GM12865 (cell line): ENCODE measurements at regions not wholly inside any gene's neighbourhood (a gene's known extent, or its start where the extent isn't known, plus 50 kb on each side); places are given as distances from the start of the nearest gene placed in this dataset.

ENCODE experiments used
- DNase-seq: peaks from one replicate; pipeline ENCODE4 v3.0.0; 2010; ENCODE audit warnings: low read depth
- H3K4me3 ChIP-seq: 2 replicates; pipeline ENCODE4 v1.5.1; 2011; ENCODE audit warnings: mild to moderate bottlenecking, low read depth, low read length, control low read depth
- TF ChIP-seq, protein P1 (sequence below): IDR thresholded peaks from 2 replicates; pipeline ENCODE4 v1.5.1; 2011; ENCODE audit warnings: low read length, control low read depth, low read depth, inconsistent platforms; ENCODE audit not compliant: insufficient read depth; ENCODE audit errors: missing control alignments

- no peak for DNase-seq
- TF ChIP-seq, protein P1, sequence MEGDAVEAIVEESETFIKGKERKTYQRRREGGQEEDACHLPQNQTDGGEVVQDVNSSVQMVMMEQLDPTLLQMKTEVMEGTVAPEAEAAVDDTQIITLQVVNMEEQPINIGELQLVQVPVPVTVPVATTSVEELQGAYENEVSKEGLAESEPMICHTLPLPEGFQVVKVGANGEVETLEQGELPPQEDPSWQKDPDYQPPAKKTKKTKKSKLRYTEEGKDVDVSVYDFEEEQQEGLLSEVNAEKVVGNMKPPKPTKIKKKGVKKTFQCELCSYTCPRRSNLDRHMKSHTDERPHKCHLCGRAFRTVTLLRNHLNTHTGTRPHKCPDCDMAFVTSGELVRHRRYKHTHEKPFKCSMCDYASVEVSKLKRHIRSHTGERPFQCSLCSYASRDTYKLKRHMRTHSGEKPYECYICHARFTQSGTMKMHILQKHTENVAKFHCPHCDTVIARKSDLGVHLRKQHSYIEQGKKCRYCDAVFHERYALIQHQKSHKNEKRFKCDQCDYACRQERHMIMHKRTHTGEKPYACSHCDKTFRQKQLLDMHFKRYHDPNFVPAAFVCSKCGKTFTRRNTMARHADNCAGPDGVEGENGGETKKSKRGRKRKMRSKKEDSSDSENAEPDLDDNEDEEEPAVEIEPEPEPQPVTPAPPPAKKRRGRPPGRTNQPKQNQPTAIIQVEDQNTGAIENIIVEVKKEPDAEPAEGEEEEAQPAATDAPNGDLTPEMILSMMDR, result no peak
- no peak overlapping the region for H3K4me3 ChIP-seq
Measured at GRCh38 chr21:18522181-18522972, 118.8 kb upstream of the TMPRSS15 start.

GRCh38 chr21:18524097-18524880 lies 120.7 kb upstream of the TMPRSS15 start:
- TF ChIP-seq, protein P1, result no peak
- DNase-seq, result no peak
- no peak overlapping the region for H3K4me3 ChIP-seq

DNA sequence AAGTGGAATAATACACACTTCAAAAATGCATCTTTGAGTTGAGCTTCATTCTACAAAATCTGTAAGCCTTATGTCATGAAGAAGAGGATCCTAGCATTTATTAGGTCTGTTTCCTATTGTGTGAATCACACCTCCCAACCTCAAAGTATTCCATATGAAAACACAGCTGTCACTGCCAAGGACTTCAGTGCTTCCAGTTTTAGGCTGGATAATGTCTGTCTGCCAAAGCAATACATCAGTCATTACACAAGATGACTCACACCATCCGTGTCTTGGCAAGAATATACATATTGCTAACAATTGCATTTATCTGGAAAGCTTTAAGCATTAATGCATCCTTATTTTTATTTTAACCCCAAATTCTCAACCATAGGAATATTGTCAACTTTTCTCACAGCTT lies 125.7 kb upstream of the TMPRSS15 start:
- no peak overlapping the region for H3K4me3 ChIP-seq
- TF ChIP-seq, protein P1, result no peak
- no peak for DNase-seq

DNA sequence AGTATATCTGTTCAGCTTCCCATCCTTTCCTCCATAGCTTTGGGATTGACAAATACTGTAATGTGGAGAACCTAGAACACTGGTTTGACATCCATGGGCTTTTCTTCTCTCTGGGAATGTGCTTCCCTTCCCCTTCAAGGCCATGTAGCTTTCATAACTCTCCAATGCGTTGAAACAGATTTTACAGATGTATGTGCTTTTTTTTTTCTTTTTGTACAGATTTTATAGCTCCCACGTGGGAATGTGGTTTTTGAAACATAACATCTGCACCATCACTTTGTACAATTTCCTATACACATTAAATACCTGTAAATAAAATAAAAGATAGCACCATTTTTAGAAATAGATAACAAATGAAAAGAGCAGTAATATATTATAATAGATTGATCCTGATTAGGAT lies 138.5 kb upstream of the TMPRSS15 start:
- no peak for DNase-seq
- TF ChIP-seq, protein P1, result no peak
- H3K4me3 ChIP-seq, result no peak overlapping the region

GRCh38 chr21:18545908-18546307 lies 142.3 kb upstream of the TMPRSS15 start:
- DNase-seq, result no peak
- no peak overlapping the region for H3K4me3 ChIP-seq
- TF ChIP-seq, protein P1, result no peak

DNA sequence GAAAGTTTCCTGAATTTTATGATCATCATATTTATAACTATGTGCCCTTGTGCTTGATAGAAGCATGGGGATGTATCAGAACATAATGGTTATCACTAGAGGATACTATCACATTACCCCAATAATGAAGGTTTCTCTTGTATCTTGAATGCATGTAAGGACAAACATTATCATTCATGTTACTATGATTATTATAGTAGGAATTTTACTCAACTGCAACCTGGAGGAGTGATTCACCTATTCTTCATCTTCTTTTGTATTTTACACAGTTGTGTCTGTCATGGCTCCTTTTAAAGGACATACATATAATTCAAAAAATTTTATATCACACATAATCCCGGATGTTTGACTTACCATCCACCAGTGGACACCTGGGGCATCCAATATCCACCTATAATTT lies 143.8 kb upstream of the TMPRSS15 start:
- TF ChIP-seq, protein P1, result no peak
- DNase-seq, result no peak
- no peak overlapping the region for H3K4me3 ChIP-seq
